Suppressor macrophage (primary cell): ENCODE measurements at regions not wholly inside any gene's neighbourhood (a gene's known extent, or its start where the extent isn't known, plus 50 kb on each side); places are given as distances from the start of the nearest gene placed in this dataset.
"Not testable (repeated sequence)": the region's sequence is repeated elsewhere in the genome, so short reads cannot be mapped to it uniquely, and the experiment has no call there.

ENCODE experiments used
- DNase-seq, 4 experiments: peaks; one replicate each; pipeline ENCODE4 v3.0.0-alpha.2; 2020 to 2022

GRCh38 chr7:156545979-156546378 lies 94.6 kb upstream of the RNF32 start:
- DNase-seq = no peak

DNA sequence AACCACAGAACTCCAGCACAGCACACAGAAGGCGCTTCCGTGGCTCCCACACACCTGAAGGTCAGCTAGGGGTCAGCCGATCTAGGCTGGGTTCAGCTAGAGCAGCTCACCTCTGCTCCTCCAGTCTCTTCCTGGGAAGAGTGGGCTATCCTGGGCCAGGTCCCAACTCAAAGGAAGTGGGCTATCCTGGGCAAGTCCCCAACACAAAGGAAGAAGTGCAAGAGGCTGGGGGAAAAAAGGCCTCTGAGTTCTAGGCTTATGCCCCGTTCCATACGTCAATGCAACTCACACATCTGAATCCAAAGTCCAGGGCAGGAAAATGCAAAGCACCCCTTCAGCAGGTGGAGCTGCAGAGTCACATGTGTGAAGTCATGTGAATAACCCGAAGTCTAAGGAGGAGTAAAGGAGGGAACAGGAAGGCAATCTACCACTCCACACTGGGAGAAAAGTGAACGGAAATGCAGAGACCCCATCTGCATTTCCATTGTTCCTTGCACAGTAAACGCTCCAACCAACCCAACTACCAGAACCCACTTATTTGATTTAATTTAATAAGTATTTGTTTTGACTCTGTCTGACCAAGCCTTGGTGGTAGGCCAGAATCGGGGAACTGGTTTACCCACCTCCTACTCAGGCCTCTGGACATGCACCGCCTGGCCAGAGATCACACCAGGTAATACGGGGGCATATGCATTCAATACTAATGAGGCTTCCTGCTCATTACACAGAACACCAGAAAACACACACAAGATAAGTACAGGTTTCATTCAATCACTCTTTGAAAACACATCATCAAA lies 95.5 kb upstream of the RNF32 start:
- DNase-seq = no peak

GRCh38 chr7:156543699-156544598 lies 96.6 kb upstream of the RNF32 start:
- no peak for DNase-seq

DNA sequence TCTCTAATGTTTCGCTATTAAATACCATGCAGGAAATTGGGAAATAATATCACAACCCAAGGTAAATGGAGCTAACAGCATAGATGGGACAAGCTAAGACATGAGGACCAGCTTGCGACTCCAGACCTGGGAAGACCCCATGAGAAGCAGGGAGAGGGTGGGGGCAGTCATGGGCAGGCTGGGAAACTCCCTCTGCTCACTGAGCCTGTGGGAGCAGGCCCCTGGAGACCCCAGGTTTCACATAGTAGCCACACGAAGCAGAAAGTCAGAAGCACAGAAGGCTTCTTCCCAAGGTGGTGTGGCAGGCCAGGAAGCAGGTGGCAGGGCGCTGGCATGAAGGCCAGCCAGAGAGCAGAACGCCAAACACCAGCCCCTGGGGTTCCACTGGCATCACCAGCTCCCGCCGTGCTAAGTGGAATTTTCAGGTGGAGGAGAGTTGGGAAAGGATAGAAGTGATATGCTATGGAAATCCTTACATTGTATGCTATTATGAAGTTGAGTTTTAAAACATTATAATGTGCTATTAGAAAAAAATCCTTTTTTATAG lies 99.9 kb upstream of the RNF32 start:
- DNase-seq = no peak

DNA sequence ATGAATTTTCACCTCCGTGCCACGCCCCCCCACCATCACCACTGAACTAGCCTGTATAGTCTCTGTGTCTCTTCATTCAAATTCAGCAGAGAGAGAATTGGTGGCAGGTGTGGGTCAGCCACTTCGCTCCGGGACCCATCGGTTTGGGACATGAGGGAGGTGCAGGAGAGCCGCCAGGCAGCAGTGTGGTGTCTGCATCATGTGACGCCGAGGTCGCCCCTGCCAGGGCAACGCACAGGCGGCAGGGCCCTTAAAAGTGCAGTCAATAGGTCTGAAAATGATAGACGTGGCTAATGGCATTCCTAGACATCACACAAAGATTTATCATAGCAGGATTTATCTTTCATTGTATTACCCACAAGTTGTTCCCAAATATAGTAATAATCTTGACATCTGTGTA lies 100.6 kb upstream of the RNF32 start:
- DNase-seq = no peak

- DNase-seq = no peak
These were observed 103.6 kb upstream of the RNF32 start for GRCh38 chr7:156537006-156537405.

GRCh38 chr7:156534925-156535324 lies 105.6 kb upstream of the RNF32 start:
- DNase-seq = no peak

GRCh38 chr7:156533964-156534363 lies 106.6 kb upstream of the RNF32 start:
- no peak for DNase-seq

DNA sequence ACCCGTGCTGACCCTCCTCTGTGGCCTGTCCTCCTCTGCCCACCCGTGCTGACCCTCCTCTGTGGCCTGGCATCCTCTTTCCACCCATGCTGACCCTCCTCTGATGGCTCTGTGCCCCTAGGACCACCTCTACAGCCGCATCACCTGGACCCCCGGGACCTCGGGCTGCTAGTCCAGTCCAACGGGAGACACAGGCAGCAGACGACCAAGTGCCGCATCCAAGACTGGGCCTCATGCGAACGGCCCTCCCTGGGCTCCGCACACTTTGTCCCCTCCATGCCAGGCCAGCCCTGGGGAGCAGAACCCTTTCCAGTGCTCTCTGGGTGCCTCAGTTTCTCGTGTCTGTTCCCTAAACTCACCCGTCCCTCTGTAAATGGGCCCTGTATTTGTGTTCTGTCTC lies 107.2 kb upstream of the RNF32 start:
- DNase-seq = no peak

DNA sequence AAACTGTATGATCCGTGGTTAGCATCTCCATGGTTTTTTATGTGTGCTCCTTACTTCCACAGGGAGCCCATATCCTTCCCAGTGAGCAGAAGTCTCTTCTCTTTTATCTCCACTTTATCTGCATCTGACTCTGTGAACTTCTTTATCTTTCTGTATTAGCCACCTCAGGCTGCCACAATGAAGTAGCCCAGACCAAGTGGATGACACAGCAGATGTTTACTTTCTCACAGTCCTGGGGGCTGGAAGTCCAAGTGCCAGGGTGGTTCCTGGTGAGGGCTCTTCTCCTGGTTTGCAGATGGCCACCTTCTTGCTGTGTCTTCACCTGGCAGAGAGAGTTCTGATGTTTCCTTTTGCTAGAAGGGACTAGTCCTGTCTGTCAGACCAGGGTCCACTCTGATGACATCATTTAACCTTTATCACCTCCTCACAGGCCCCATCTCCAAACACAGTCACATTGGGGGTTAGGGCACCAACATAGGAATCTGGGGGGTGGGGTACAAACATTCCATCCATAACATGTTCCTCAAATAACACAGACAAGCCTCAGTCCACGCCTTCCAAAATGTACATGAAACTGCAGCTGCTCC lies 108.5 kb upstream of the RNF32 start:
- no peak for DNase-seq

GRCh38 chr7:156529956-156530355 lies 110.6 kb upstream of the RNF32 start:
- no peak for DNase-seq

DNA sequence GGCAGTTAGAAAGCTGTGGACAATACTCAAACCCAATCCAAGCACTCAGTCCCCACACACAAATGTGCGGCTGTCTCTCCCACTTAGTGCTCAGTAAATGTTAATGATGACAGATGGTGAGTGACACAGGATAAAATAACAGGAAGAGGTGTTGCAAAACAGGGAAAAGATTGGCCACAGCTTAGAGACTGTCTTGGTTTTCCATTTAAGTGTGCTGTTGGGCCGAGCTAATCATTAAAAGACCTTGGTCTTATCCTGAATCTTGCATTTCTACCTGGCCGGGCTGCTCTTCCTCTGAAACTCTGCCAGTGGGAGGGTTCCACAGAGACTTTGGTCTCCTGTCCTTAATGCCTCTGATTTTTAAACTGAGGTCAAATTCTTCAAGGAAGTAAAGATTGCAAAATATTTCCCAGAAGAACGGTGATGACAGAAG lies 113.1 kb upstream of the RNF32 start:
- DNase-seq = no peak

DNA sequence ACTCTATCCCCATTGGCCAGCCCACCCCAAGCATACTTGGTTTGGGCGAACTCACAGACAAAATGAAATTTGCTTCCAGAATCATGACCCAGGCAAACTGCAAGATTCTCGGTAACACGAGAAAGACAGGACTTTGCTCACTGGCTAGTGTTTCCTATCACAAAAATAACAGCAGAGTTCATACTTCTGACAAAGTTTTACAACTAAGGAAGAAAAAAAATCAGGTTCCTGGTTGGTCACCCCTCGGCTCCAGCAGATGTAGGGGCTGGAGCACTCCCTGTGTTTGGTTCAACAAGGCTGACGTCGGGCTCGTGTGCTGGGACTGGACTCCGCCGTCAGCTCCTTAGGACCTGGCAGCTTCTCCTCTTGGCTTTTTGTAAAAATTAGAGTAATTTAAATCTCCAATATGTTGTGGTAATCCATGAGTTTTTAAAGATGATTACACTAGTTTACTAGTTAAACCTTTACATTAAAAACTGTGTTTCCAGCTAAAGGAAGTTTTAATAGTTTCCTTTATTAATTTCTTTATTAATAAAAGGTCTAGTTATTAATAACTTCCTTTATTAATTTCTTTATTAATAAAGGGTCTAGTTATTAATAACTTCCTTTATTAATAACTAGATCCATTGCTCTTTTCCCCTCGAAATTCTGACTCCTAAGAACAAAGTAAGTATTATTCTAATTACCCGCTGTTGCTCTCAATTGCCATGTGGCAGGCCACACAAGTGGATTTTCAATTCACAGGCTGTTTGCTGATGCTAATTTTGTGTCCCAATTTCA lies 115.6 kb upstream of the RNF32 start:
- no peak for DNase-seq

DNA sequence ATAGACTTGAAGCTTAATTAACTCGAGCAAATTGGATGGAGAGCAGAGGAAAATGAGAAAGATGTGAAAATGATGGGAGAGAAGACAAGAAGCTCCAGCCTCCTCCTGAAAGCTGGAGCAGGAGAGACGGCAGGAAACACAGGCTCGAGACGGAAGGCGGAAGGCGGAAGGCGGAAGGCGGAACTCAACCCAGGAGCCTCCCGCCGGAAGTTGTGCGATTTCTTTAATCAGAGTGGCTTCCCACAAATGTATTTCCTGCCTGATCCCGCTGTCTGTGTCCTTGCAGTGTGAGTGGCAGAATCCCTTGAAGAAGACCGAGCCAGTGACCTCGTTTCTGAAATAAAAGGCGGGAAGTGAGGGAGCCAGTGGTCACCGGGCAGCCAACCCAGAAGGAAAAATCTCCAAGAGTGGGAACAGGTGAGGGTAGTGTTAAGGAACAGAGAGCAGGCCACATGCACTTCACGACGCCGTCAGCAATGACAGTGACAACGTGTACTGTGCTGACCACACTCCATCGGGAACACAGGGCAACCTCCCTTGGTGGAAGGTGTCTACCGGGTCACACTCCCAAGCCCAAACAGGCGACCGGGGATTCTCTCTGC lies 117.0 kb upstream of the RNF32 start:
- DNase-seq = no peak

DNA sequence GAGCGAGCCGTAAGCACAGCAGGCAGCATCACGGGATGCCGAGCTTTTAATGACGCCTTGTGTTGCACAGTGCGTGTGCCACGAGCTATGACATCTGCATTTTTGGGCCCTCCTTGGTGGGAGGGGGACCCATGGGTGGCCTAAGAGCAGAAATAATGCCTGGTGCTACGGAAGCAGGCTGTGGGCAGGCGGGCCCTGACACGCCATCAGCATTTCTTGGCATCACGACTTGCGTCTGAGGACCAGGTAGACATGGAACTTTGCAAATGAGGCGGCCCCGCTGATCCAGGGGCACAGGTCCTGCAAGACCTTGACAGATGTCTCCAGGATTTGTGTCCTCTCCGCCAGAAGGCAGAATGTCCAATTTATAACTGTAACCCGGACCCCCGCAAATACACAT lies 117.8 kb upstream of the RNF32 start:
- no peak for DNase-seq

- no peak for DNase-seq
These were observed 121.5 kb upstream of the RNF32 start for GRCh38 chr7:156519070-156519469.

GRCh38 chr7:156518466-156518865 lies 122.1 kb upstream of the RNF32 start:
- DNase-seq = no peak

DNA sequence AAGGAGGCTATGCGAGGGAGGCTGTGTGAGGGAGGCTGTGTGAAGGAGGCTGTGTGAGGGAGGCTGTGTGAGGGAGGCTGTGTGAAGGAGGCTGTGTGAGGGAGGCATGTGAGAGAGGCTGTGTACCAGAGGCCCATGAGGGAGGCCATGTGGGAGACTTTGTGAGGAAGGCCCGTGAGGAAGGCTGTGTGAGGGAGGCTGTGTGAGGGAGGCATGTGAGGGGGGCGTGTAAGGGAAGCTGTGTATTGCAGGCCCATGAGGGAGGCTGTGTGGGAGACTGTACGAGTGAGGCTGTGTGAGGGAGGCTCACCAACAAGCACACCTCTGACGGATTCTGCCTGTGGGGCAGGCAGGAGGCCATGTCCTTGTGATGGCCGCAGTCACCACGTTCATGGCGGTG lies 122.7 kb upstream of the RNF32 start:
- DNase-seq = not testable (repeated sequence)

- DNase-seq = no peak
These were observed 123.7 kb upstream of the RNF32 start for GRCh38 chr7:156516791-156517378.

- no peak for DNase-seq
These were observed 124.4 kb upstream of the RNF32 start for GRCh38 chr7:156515911-156516790.
